ENCODE measurements at regions not wholly inside any gene's neighbourhood (a gene's known extent, or its start where the extent isn't known, plus 50 kb on each side); places are given as distances from the start of the nearest gene placed in this dataset.

GRCh38 chr5:57042524-57042931 lies 90.6 kb upstream of the MIER3 start:
- TF ChIP-seq YY1 (IDR thresholded peaks at IDR 0.05; ENCODE audit: low read depth, low read length) (no peak), RNF2 (IDR thresholded peaks at IDR 0.05; ENCODE audit: borderline replicate concordance, low read depth, low read length, missing control alignments, poor library complexity, severe bottlenecking) (no peak), RAD21 (IDR thresholded peaks at IDR 0.05 in 1 of 2, conservative IDR thresholded peaks at IDR 0.05 in 1 of 2; ENCODE audit: low read depth in 2 of 2, low read length in 2 of 2) (no peak), KDM4A (IDR thresholded peaks at IDR 0.05; ENCODE audit: low read depth, low read length, severe bottlenecking) (no peak), CEBPB (IDR thresholded peaks at IDR 0.05; ENCODE audit: low read depth, low read length) (no peak), SIX5 (IDR thresholded peaks at IDR 0.05; ENCODE audit: low read depth, low read length) (no peak), ASH2L (IDR thresholded peaks at IDR 0.05; ENCODE audit: low read length) (no peak), POU5F1 (IDR thresholded peaks at IDR 0.05; ENCODE audit: low read depth, low read length) (no peak), TAF1 (IDR thresholded peaks at IDR 0.05; ENCODE audit: low read depth, low read length) (no peak), MAX (IDR thresholded peaks at IDR 0.05) (no peak), SAP30 (IDR thresholded peaks at IDR 0.05; ENCODE audit: insufficient read depth, insufficient replicate concordance, low read length) (no peak), CHD1 (IDR thresholded peaks at IDR 0.05; ENCODE audit: low read depth, low read length) (no peak), EZH2 (IDR thresholded peaks at IDR 0.05; ENCODE audit: low read depth, low read length, severe bottlenecking) (no peak)
- H2AFZ ChIP-seq (ENCODE audit: low read length): no peak overlapping the region
- H4K20me1 ChIP-seq (replicated peaks in 1 of 2; ENCODE audit: control insufficient read depth in 1 of 2, insufficient read depth in 2 of 2, low read length in 2 of 2): no peaks in the 10 kb centered on the region
- H3K27me3 ChIP-seq (replicated peaks in 1 of 4; ENCODE audit: control insufficient read depth in 3 of 4, extremely low read depth in 1 of 4, insufficient read depth in 3 of 4, low read length in 3 of 4): no peaks in the 10 kb centered on the region
- H3K27ac ChIP-seq (ENCODE audit: low read depth, low read length): no peak overlapping the region
- H3K14ac ChIP-seq (ENCODE audit: insufficient read length): no peak overlapping the region
- no peak overlapping the region for H3K4ac ChIP-seq (replicated peaks; ENCODE audit: insufficient read length, low read depth, low read length)
- H2BK15ac ChIP-seq (ENCODE audit: low read length): no peak overlapping the region
- H2BK12ac ChIP-seq (ENCODE audit: low read depth, low read length): no peak overlapping the region
- H2BK5ac ChIP-seq (ENCODE audit: low read depth, low read length): no peak overlapping the region
- H3K23me2 ChIP-seq (ENCODE audit: low read depth, low read length): no peaks in the 10 kb centered on the region
- H4K5ac ChIP-seq (ENCODE audit: insufficient read length, low read depth, low read length): no peak overlapping the region
- FAIRE-seq: no peak
- H3K4me3 ChIP-seq (ENCODE audit: extremely low read depth in 1 of 4, insufficient read depth in 2 of 4, low read depth in 3 of 4, low read length in 4 of 4): no peak overlapping the region
- H3K4me1 ChIP-seq (replicated peaks in 1 of 4; ENCODE audit: control insufficient read depth in 3 of 4, insufficient read depth in 4 of 4, low read length in 3 of 4): peaks cover 0 to under 1% (median 0%) of the 10 kb centered on the region in 4 experiments; a peak in 1 of 7 replicates
- H3K23ac ChIP-seq (ENCODE audit: insufficient read length): no peak overlapping the region
- no peaks in the 10 kb centered on the region for H3K36me3 ChIP-seq (ENCODE audit: control insufficient read depth in 2 of 4, insufficient read depth in 4 of 4, low read length in 3 of 4)
- WGBS, 2 experiments (ENCODE audit: extremely low coverage in 1 of 2, insufficient coverage in 1 of 2, insufficient read length in 1 of 2, insufficient replicate concordance in 2 of 2, low coverage in 1 of 2, low lambda C conversion rate in 2 of 2, missing lambda C conversion rate in 1 of 2): 87% methylated on average over 3 of the region's 3 CpGs; no CpG with 5 or more reads in 1 of the 2 experiments
- H4K91ac ChIP-seq (replicated peaks; ENCODE audit: insufficient read length, low read length): no peak overlapping the region
- POLR2A ChIA-PET (ENCODE audit: partially characterized antibody): no interaction called here
- H3K56ac ChIP-seq (replicated peaks; ENCODE audit: insufficient read length, low read depth, low read length): no peak overlapping the region
- H2AK5ac ChIP-seq (ENCODE audit: low read depth, low read length): no peak overlapping the region
- H4K8ac ChIP-seq (ENCODE audit: extremely low read depth, insufficient read depth, low read length): no peak overlapping the region
- no peak for DNase-seq (ENCODE audit: low read depth in 1 of 2, low spot score in 2 of 2)
- no peaks in the 10 kb centered on the region for H3K79me1 ChIP-seq (ENCODE audit: low read depth, low read length)
- no peak overlapping the region for H3K4me2 ChIP-seq (ENCODE audit: insufficient read depth in 1 of 2, low read depth in 2 of 2, low read length in 2 of 2)
- H3K79me2 ChIP-seq (ENCODE audit: control insufficient read depth in 1 of 2, insufficient read depth in 2 of 2, low read length in 2 of 2): no peaks in the 10 kb centered on the region
- CTCF ChIA-PET (ENCODE audit: partially characterized antibody): no interaction called here
- H2BK120ac ChIP-seq (replicated peaks; ENCODE audit: low read depth, low read length): no peak overlapping the region
- no peak overlapping the region for H3K18ac ChIP-seq (ENCODE audit: extremely low read depth, low read length)
- H3K9ac ChIP-seq (replicated peaks in 1 of 4; ENCODE audit: extremely low read depth in 1 of 4, low read depth in 3 of 4, low read length in 3 of 4): no peak overlapping the region
- H3K9me3 ChIP-seq (ENCODE audit: insufficient read depth in 2 of 2, low read depth in 1 of 2, low read length in 1 of 2): no peaks in the 10 kb centered on the region
- H2BK20ac ChIP-seq (ENCODE audit: low read length): no peak overlapping the region
